ENCODE measurements at regions not wholly inside any gene's neighbourhood (a gene's known extent, or its start where the extent isn't known, plus 50 kb on each side); places are given as distances from the start of the nearest gene placed in this dataset.
"Not testable (repeated sequence)": the region's sequence is repeated elsewhere in the genome, so short reads cannot be mapped to it uniquely, and the experiment has no call there.

DNA sequence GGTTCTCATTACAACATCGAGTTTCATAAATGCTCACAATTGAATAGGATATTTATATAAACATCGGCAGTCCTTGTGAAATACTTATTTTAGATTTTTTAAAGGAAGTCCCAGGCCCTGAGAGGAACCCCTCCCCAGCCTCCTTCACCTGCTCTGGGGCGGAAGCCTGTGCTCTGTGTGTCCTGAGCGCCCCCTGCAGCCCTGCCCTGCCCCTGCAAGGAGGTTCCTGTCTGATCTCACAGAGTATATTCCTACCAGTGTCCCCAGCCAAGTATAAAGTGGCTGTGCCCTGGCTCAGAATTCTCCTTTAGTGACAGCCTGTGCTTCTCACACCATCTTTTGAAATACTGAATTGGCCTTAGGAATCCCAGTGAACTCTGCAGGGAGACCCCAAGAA, 659.5 kb downstream of the TMEM121 start:
- Histone ChIP-seq H3K27me3 (ENCODE audit: insufficient read depth, low read length) (no peaks in the 10 kb centered on the region), H3K4me3 (ENCODE audit: low read length) (no peak overlapping the region), H3K4me1 (ENCODE audit: insufficient read depth, low read length) (peaks cover 23% of the 10 kb centered on the region), H3K9me3 (ENCODE audit: low read depth, low read length) (no peaks in the 10 kb centered on the region)

DNA sequence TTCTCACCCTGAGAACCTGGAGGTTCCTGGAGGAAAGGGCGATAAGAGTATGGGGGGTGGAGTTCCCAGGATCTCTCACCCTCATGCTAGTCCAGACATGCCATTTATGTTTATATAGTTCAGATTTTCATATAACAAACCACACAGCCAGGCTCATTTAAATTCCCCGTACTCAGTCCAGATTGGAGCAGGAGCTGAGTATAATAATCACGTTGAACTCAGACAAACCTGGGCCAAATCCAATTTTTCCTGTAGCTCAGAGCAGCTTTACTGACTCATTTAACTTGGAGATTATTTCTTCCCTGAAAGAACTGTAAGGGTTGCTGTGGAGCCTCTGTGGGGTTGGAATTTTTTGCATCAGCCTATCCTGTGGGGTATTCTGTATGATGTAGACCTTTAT, 660.8 kb downstream of the TMEM121 start:
- Histone ChIP-seq H3K4me1 (ENCODE audit: insufficient read depth, low read length) (peaks cover 23% of the 10 kb centered on the region), H3K27me3 (ENCODE audit: insufficient read depth, low read length) (no peaks in the 10 kb centered on the region), H3K9me3 (ENCODE audit: low read depth, low read length) (no peaks in the 10 kb centered on the region), H3K4me3 (ENCODE audit: low read length) (no peak overlapping the region)

DNA sequence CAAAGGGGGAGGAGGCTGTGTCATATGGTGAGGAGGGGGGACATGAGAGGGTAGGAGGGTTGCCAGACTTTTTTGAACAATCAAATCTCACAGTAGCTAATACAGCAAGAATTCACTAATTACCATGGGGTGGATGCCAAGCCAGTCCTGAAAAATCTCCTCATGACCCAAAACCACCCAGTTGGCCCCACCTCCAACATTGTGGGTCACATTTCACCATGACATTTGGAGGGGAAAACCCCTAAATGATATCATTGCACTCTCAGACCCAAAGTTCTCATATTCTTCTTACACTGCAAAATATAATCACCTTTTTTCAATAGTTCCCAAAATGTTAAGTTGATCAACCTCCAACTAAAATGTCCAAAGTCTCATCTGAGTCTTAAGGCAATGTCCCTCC, 666.3 kb downstream of the TMEM121 start:
- H3K4me1 ChIP-seq (ENCODE audit: insufficient read depth, low read length); H3K4me3 ChIP-seq (ENCODE audit: low read length); H3K9me3 ChIP-seq (ENCODE audit: low read depth, low read length); H3K27me3 ChIP-seq (ENCODE audit: insufficient read depth, low read length): not testable (repeated sequence)

DNA sequence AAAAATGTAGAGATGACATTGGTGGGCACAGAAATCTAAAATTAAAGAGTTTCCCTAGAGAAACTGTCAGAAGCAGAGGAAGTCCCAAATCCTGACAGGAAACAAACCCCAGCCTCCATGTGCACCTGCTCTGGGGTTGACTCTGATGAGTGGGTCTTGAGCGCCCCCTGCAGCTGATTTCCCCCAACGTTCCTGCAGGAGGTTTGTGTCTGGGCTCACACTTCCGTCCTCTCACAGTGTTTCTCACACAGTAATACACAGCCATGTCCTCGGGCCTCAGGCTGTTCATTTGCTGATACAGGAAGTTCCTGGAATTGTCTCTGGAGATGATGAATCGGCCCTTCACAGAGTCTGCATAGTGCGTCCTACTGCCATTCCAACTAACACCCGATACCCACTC, 670.1 kb downstream of the TMEM121 start:
- not testable (repeated sequence) for H3K9me3 ChIP-seq (ENCODE audit: low read depth, low read length); H3K4me1 ChIP-seq (ENCODE audit: insufficient read depth, low read length); H3K27me3 ChIP-seq (ENCODE audit: insufficient read depth, low read length); H3K4me3 ChIP-seq (ENCODE audit: low read length)

DNA sequence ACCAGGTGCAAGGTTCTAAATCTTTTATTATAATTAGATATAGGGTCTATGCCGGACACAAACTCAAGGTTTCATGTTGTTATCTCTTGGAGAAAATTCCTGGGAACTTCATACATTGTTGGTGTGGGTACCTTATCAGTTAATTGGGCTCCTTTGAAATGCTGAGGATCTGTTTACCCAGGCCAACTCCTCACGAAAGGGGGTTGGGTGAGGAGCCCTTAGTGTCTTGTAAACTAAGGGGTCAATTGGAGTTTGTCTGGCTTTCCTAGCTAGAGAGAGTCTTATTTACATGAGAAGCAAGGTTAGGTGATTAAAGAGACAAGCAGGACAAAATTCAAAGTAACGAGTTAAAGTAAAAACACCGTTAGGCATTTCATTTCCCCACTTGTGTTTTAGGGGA, 670.9 kb downstream of the TMEM121 start:
- not testable (repeated sequence) for H3K9me3 ChIP-seq (ENCODE audit: low read depth, low read length); H3K4me1 ChIP-seq (ENCODE audit: insufficient read depth, low read length); H3K27me3 ChIP-seq (ENCODE audit: insufficient read depth, low read length); H3K4me3 ChIP-seq (ENCODE audit: low read length)

DNA sequence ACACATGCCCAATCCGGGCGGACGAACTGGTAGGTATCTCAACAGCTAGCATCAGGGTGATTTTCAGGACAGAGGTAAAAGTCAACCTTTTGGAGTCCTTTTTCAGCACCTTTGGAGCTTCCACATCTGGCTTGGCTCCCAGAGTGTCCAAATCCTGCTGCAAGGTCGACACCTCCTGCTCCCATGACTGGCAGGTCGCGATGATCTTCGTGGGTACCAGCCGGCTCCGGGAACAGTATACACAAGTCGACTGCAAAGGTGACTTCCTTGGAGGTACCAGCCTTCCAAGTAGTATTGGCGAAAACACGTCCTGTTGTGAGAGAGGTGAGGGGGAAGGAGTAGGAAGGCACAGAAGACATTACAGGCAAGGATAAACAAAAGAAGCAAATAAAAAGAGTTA, 672.7 kb downstream of the TMEM121 start:
- no peaks in the 10 kb centered on the region for H3K9me3 ChIP-seq (ENCODE audit: low read depth, low read length)
- peaks cover 7% of the 10 kb centered on the region for H3K27me3 ChIP-seq (ENCODE audit: insufficient read depth, low read length)
- no peak overlapping the region for H3K4me3 ChIP-seq (ENCODE audit: low read length)
- no peaks in the 10 kb centered on the region for H3K4me1 ChIP-seq (ENCODE audit: insufficient read depth, low read length)

DNA sequence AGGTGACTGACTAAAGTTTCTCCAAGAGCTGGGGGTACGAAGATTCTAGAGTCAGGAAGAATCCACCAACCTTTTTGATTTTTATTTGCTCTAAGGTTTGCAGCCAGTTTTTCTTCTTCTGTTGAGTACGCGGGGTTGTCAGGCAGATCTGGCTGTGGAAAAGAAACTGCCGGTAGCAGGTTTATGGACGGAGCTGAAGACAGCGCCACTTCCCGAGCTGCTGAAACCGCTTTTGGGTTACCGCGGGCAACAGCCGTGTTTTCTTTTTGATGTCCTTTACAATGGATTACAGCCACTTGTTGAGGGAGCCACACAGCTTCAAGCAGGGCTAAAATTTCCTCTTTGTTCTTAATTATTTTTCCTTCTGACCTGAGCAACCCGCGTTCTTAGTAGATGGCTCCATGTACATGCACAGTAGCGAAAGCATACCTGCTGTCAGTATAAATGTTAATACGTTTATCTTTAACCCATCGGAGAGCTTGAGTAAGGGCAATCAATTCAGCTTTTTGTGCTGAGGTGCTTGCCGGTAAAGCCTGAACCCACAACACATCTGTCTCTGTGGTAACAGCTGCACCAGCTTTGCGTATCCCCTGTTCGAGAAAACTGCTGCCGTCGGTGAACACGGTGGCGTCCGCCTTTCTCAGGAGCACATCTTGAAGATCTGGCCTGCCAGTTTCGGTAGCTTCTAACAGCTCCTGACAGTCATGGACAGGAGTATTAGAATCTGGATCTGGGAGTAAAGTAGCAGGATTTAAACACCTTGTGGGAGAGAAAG, 674.3 kb downstream of the TMEM121 start:
- no peaks in the 10 kb centered on the region for H3K4me1 ChIP-seq (ENCODE audit: insufficient read depth, low read length)
- no peak overlapping the region for H3K4me3 ChIP-seq (ENCODE audit: low read length)
- H3K9me3 ChIP-seq (ENCODE audit: low read depth, low read length): no peaks in the 10 kb centered on the region
- H3K27me3 ChIP-seq (ENCODE audit: insufficient read depth, low read length): peaks cover 7% of the 10 kb centered on the region

DNA sequence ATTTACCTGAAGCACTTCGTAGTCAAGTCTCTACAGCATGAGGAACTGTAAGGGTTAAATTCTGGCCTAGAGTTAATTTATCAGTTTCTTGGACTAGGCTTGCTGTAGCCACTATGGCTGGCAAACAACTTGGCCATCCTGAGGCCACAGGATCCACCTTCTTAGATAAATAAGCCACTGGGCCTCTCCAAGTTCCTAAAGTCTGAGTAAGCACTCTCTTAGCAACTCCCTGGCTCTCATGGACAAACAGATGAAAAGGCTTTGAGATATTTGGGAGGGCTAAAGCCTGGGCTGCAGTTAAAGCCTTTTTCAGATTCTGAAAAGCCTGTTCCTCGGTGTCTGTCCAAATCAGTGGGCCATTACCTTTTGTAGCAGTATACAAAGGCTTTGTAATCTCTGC, 675.0 kb downstream of the TMEM121 start:
- H3K4me1 ChIP-seq (ENCODE audit: insufficient read depth, low read length): no peaks in the 10 kb centered on the region
- no peak overlapping the region for H3K4me3 ChIP-seq (ENCODE audit: low read length)
- no peaks in the 10 kb centered on the region for H3K9me3 ChIP-seq (ENCODE audit: low read depth, low read length)
- peaks cover 7% of the 10 kb centered on the region for H3K27me3 ChIP-seq (ENCODE audit: insufficient read depth, low read length)

DNA sequence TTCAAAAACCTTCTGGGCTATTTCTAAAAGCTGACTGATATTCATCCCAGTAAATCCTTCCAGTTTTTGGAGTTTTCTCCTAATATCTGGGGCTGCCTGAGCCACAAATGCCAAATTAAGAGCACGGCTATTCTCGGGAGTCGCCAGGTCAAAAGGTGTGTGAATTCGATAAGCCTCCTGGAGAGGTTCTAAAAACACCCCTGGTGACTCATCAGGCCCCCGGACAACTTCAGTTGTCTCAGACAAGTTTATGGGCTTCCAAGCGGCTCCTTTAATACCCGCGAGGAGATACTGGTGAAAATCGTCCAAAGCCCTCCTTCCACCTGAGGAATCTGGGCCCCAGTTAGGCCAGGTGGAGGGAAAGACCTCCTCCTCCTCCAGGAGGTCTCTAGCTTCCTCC, 677.1 kb downstream of the TMEM121 start:
- Histone ChIP-seq H3K27me3 (ENCODE audit: insufficient read depth, low read length) (peaks cover 7% of the 10 kb centered on the region), H3K9me3 (ENCODE audit: low read depth, low read length) (no peaks in the 10 kb centered on the region), H3K4me1 (ENCODE audit: insufficient read depth, low read length) (no peaks in the 10 kb centered on the region), H3K4me3 (ENCODE audit: low read length) (no peak overlapping the region)

DNA sequence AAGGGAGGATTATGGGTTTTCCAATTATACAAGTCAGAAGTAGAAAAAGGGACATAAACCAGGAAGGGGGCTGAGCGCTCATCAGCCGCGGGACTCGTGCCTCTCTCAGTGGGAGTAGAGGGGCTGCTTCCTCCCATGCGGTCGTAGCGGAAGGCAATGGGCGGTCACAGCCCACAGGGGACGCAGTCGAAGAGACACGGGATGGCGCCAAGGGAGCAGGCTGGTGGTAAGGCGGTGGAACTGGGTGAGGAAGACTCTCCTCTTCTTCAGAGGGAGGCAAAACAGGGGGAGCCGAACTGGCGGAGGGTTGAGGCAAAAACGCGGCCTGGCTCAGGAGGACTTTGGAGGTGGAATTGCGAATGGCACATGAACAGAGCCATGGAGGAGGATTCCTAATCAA, 677.7 kb downstream of the TMEM121 start:
- Histone ChIP-seq H3K4me3 (ENCODE audit: low read length) (no peak overlapping the region), H3K27me3 (ENCODE audit: insufficient read depth, low read length) (peaks cover 7% of the 10 kb centered on the region), H3K4me1 (ENCODE audit: insufficient read depth, low read length) (no peaks in the 10 kb centered on the region), H3K9me3 (ENCODE audit: low read depth, low read length) (no peaks in the 10 kb centered on the region)

DNA sequence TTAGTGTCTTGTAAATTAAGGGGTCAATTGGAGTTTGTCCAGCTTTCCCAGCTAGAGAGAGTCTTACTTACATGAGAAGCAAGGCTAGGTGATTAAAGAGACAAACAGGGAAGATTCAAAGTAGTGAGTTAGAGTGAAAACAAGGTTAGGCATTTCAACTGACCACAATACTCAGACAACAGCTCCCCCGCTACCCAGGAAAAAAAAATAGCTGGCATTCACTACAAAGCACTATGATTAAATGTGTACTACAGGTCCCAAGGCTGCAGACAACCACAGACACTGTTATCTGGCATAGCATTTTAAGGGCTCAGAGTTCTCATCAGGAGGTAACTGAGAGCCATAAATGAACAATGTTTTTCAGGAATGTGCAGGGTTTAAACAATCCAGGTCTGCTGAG, 680.9 kb downstream of the TMEM121 start:
- Histone ChIP-seq H3K4me1 (ENCODE audit: insufficient read depth, low read length) (no peaks in the 10 kb centered on the region), H3K27me3 (ENCODE audit: insufficient read depth, low read length) (no peaks in the 10 kb centered on the region), H3K4me3 (ENCODE audit: low read length) (no peak overlapping the region), H3K9me3 (ENCODE audit: low read depth, low read length) (no peaks in the 10 kb centered on the region)

DNA sequence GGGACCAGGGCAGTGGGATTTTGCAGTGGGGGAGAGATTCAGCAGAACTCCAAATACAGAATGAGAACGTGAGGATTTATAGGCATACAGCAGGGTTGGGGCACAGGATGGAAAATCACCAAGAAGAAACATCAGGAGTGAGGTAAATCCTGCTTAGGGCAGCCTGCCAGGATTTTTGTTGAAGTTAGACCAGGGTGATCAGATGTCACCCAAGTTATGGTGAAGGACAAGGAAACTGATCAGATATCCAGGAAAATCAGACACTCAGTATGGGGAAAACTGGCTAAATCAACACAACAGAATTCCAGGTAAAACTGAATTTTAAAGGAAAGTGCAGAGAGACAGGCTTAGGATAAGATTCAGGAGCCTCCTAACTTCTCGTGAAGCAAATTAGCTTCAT, 682.4 kb downstream of the TMEM121 start:
- no peaks in the 10 kb centered on the region for H3K4me1 ChIP-seq (ENCODE audit: insufficient read depth, low read length)
- no peak overlapping the region for H3K4me3 ChIP-seq (ENCODE audit: low read length)
- H3K9me3 ChIP-seq (ENCODE audit: low read depth, low read length): no peaks in the 10 kb centered on the region
- H3K27me3 ChIP-seq (ENCODE audit: insufficient read depth, low read length): no peaks in the 10 kb centered on the region

DNA sequence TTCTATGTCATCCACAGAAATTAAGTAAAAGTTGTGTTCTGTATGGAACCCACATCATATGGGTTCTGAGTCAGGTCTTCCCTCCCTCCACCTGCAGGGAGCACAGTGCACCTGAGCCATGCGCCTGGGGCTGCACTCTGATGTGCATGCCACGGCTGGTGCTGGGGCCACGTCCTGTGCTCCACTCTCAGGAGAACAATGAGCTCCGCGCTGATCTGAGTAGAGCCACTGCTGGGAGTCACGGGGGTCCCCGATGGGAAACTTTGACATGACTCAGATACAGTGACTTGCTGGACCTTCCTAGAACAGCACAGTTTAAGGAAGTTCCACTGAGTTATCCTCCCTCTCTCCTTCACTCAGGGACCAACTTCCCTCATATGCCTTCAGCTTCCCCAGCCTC, 683.4 kb downstream of the TMEM121 start:
- Histone ChIP-seq H3K4me3 (ENCODE audit: low read length) (no peak overlapping the region), H3K9me3 (ENCODE audit: low read depth, low read length) (no peaks in the 10 kb centered on the region), H3K4me1 (ENCODE audit: insufficient read depth, low read length) (no peaks in the 10 kb centered on the region), H3K27me3 (ENCODE audit: insufficient read depth, low read length) (no peaks in the 10 kb centered on the region)

DNA sequence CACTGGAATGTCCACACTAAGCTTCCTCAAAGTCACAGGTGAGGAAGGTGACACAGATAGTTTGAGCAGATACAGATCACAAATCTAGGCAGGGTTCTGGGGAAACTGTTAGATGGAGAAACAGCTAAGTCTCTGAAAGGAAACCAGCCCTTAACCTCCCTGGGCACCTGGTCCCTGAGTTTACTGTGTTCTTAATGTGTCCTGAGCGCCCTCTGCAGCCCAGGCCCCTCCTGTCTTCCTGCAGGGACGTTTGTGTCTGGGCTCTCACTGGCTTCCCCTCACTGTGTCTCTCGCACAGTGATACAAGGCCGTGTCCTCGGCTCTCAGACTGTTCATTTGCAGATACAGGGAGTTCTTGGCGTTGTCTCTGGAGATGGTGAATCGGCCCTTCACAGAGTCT, 684.3 kb downstream of the TMEM121 start:
- H3K9me3 ChIP-seq (ENCODE audit: low read depth, low read length): no peaks in the 10 kb centered on the region
- H3K4me1 ChIP-seq (ENCODE audit: insufficient read depth, low read length): no peaks in the 10 kb centered on the region
- no peak overlapping the region for H3K4me3 ChIP-seq (ENCODE audit: low read length)
- no peaks in the 10 kb centered on the region for H3K27me3 ChIP-seq (ENCODE audit: insufficient read depth, low read length)

DNA sequence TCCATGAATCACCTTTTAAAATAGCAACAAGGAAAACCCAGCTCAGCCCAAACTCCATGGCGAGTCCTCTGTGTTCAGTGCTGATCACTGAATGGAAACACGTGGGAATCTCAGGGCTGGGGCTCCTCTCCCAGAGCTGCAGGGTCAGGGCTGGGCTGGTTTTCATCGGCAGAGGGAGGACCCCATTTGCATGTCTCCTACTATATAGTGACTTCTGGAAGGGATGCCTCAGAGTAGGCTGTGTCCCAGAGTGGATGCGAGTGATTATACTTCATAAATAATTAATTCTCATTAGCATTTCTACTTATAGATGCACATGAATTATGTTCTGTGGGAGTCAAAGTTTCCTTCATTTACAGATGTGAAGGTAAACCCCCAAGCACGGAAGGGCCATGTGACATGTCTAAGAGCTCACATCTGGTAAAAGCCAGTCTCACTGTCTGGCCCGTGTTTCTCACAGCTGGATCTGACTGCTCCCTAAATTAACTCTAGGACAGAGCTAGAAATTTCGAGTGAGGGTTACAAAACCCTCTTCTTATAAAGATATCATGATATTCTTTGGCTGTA, 685.0 kb downstream of the TMEM121 start:
- H3K4me1 ChIP-seq (ENCODE audit: insufficient read depth, low read length): no peaks in the 10 kb centered on the region
- H3K4me3 ChIP-seq (ENCODE audit: low read length): no peak overlapping the region
- no peaks in the 10 kb centered on the region for H3K27me3 ChIP-seq (ENCODE audit: insufficient read depth, low read length)
- H3K9me3 ChIP-seq (ENCODE audit: low read depth, low read length): no peaks in the 10 kb centered on the region

DNA sequence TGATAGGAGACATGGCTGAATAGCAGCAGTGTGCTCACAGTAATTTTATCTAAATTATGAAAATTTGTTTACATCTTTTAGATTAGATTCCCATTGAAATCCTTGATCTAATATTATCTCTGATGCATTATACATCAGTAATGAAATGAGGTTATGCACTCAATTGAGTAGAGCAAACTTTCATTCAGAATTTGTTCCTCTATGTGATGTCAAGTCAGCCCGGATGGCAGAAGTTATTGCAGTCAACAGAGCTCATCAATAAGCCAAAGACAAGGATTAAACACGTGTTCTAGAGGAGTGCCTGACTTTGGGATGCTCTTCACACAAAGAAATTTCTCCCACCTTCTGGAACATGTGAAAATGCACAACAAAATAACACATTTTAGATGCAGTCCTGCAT, 688.8 kb downstream of the TMEM121 start:
- no peaks in the 10 kb centered on the region for H3K9me3 ChIP-seq (ENCODE audit: low read depth, low read length)
- no peaks in the 10 kb centered on the region for H3K4me1 ChIP-seq (ENCODE audit: insufficient read depth, low read length)
- no peaks in the 10 kb centered on the region for H3K27me3 ChIP-seq (ENCODE audit: insufficient read depth, low read length)
- H3K4me3 ChIP-seq (ENCODE audit: low read length): no peak overlapping the region

Data from mononuclear cell (primary cell).